ENCODE measurements at regions not wholly inside any gene's neighbourhood (a gene's known extent, or its start where the extent isn't known, plus 50 kb on each side); places are given as distances from the start of the nearest gene placed in this dataset.

- TF ChIP-seq TARDBP (IDR thresholded peaks at IDR 0.05) (no peak), SUZ12 (IDR thresholded peaks at IDR 0.05) (no peak), L3MBTL2 (conservative IDR thresholded peaks at IDR 0.05) (no peak)
- DNase-seq (ENCODE audit: extremely low spot score), result no peak
- ChIA-PET CTCF (interaction anchor here (0.7 kb wide), 1 partner anchor 184 kb away, joined by 4 read pairs; no protein-coding TSS in a partner anchor), POLR2A (no interaction called here)
Measured at GRCh38 chr1:200305806-200306205, 104.0 kb downstream of the ZNF281 start.

- CTCF ChIA-PET, result interaction anchor here (0.6 to 0.9 kb wide), 3 partner anchors 24 to 843 kb away, joined by 3 to 6 read pairs (median 4); no protein-coding TSS in a partner anchor
- no peak for TF ChIP-seq L3MBTL2 (conservative IDR thresholded peaks at IDR 0.05)
- no peak for TF ChIP-seq FOXA1 (IDR thresholded peaks at IDR 0.05)
- TF ChIP-seq ELF4 (IDR thresholded peaks at IDR 0.05), result no peak
- TF ChIP-seq HDGF (IDR thresholded peaks at IDR 0.05; ENCODE audit: borderline replicate concordance), result no peak
- no peak for TF ChIP-seq ZNF384 (IDR thresholded peaks at IDR 0.05)
- TF ChIP-seq ARNT (IDR thresholded peaks at IDR 0.05), result no peak
- no peak for TF ChIP-seq SUZ12 (IDR thresholded peaks at IDR 0.05)
- TF ChIP-seq CTBP1 (IDR thresholded peaks at IDR 0.05; ENCODE audit: borderline replicate concordance), result no peak
- no peak for TF ChIP-seq FOXM1 (IDR thresholded peaks at IDR 0.05; ENCODE audit: borderline replicate concordance)
- no peak for TF ChIP-seq LEF1 (IDR thresholded peaks at IDR 0.05; ENCODE audit: borderline replicate concordance)
- TF ChIP-seq SP1 (IDR thresholded peaks at IDR 0.05), result no peak
- no peak for TF ChIP-seq FOXK2 (IDR thresholded peaks at IDR 0.05)
- no peak for TF ChIP-seq NFRKB (IDR thresholded peaks at IDR 0.05)
- no peak for TF ChIP-seq TARDBP (IDR thresholded peaks at IDR 0.05)
- TF ChIP-seq BHLHE40 (IDR thresholded peaks at IDR 0.05; ENCODE audit: borderline replicate concordance), result no peak
- TF ChIP-seq PKNOX1 (IDR thresholded peaks at IDR 0.05), result no peak
- POLR2A ChIA-PET, result interaction anchor here (0.6 kb wide), 1 partner anchor 32 kb away, joined by 3 read pairs; no protein-coding TSS in a partner anchor
- DNase-seq (ENCODE audit: extremely low spot score), result no peak
Measured at GRCh38 chr1:200304171-200304570, 105.7 kb downstream of the ZNF281 start.

- TF ChIP-seq LEF1 (IDR thresholded peaks at IDR 0.05; ENCODE audit: borderline replicate concordance) (no peak), PKNOX1 (IDR thresholded peaks at IDR 0.05) (peak; percentile 53)
- POLR2A ChIA-PET, result no interaction called here
- peak; percentile 48 for DNase-seq (ENCODE audit: extremely low spot score)
- CTCF ChIA-PET, result interaction anchor here (1.0 kb wide), 1 partner anchor 23 kb away, joined by 6 read pairs; no protein-coding TSS in a partner anchor
Measured at GRCh38 chr1:200302921-200303290, 106.9 kb downstream of the ZNF281 start.

- POLR2A ChIA-PET, result no interaction called here
- CTCF ChIA-PET, result interaction anchor here (0.6 to 1.0 kb wide), 2 partner anchors 23 to 26 kb away, joined by 4 to 6 read pairs; no protein-coding TSS in a partner anchor
- peak; percentile 40 for DNase-seq (ENCODE audit: extremely low spot score)
- TF ChIP-seq FOXK2 (IDR thresholded peaks at IDR 0.05), result no peak
- TF ChIP-seq SP1 (IDR thresholded peaks at IDR 0.05), result no peak
Measured at GRCh38 chr1:200302192-200302920, 107.5 kb downstream of the ZNF281 start.

- no peak for TF ChIP-seq ELF4 (IDR thresholded peaks at IDR 0.05)
- no peak for TF ChIP-seq L3MBTL2 (conservative IDR thresholded peaks at IDR 0.05)
- TF ChIP-seq PKNOX1 (IDR thresholded peaks at IDR 0.05), result no peak
- TF ChIP-seq HDGF (IDR thresholded peaks at IDR 0.05; ENCODE audit: borderline replicate concordance), result no peak
- ChIA-PET CTCF (no interaction called here), POLR2A (no interaction called here)
- no peak for DNase-seq (ENCODE audit: extremely low spot score)
Measured at GRCh38 chr1:200301152-200301551, 108.7 kb downstream of the ZNF281 start.

- DNase-seq (ENCODE audit: extremely low spot score), result no peak
- CTCF ChIA-PET, result no interaction called here
- TF ChIP-seq FOXA1 (IDR thresholded peaks at IDR 0.05), result no peak
- TF ChIP-seq FOXM1 (IDR thresholded peaks at IDR 0.05; ENCODE audit: borderline replicate concordance), result no peak
- POLR2A ChIA-PET, result no interaction called here
Measured at GRCh38 chr1:200299571-200299970, 110.3 kb downstream of the ZNF281 start.

- ChIA-PET POLR2A (no interaction called here), CTCF (no interaction called here)
- no peak for DNase-seq (ENCODE audit: extremely low spot score)
- TF ChIP-seq ELF4 (IDR thresholded peaks at IDR 0.05) (no peak), PKNOX1 (IDR thresholded peaks at IDR 0.05) (no peak)
Measured at GRCh38 chr1:200298242-200298641, 111.6 kb downstream of the ZNF281 start.

Measured in HEK293T (cell line).